ENCODE measurements at regions not wholly inside any gene's neighbourhood (a gene's known extent, or its start where the extent isn't known, plus 50 kb on each side); places are given as distances from the start of the nearest gene placed in this dataset.

- no peak for TF ChIP-seq POLR2A (IDR thresholded peaks at IDR 0.05)
- no peak for TF ChIP-seq CTCF (IDR thresholded peaks at IDR 0.05)
Measured at GRCh38 chr20:12598894-12599293, 409.9 kb upstream of the SPTLC3 start.

Measured in tibial nerve (tissue), 3 donors.